ENCODE measurements at regions not wholly inside any gene's neighbourhood (a gene's known extent, or its start where the extent isn't known, plus 50 kb on each side); places are given as distances from the start of the nearest gene placed in this dataset.

- no peaks in the 10 kb centered on the region for H3K79me2 ChIP-seq (ENCODE audit: insufficient read depth, low read length)
- ChIA-PET RAD21 (ENCODE audit: low non-redundant PET in 1 of 2, low total read pairs in 2 of 2, uncharacterized antibody in 2 of 2, unreplicated experiment in 2 of 2) (no interaction called here), CTCF (no interaction called here), POLR2A (no interaction called here)
- H2AFZ ChIP-seq (ENCODE audit: low read depth, low read length, poor library complexity, severe bottlenecking): no peak overlapping the region
- no peaks in the 10 kb centered on the region for H3K36me3 ChIP-seq (ENCODE audit: control insufficient read depth in 1 of 2, insufficient read depth in 2 of 2, low read length in 2 of 2)
- no peak overlapping the region for H3K4me2 ChIP-seq (ENCODE audit: low read length)
- no peaks in the 10 kb centered on the region for H3K27me3 ChIP-seq (ENCODE audit: insufficient read depth, low read length)
- BruUV-seq (replicated peaks): no TSS peak
- no peak overlapping the region for H3K27ac ChIP-seq (ENCODE audit: low read depth, low read length)
- ATAC-seq: no peak
- no peaks in the 10 kb centered on the region for H3K4me1 ChIP-seq (ENCODE audit: control insufficient read depth in 1 of 2, insufficient read depth in 2 of 2, low read length in 2 of 2)
- no peak overlapping the region for H3K9ac ChIP-seq (ENCODE audit: low read length)
- DNase-seq (ENCODE audit: low read depth, low spot score): no peak
- no peaks in the 10 kb centered on the region for H3K9me2 ChIP-seq (ENCODE audit: insufficient read depth)
- no peaks in the 10 kb centered on the region for H4K20me1 ChIP-seq (ENCODE audit: insufficient read depth)
- peaks cover 0 to 6% of the 10 kb centered on the region in 2 experiments for H3K9me3 ChIP-seq (ENCODE audit: control insufficient read depth in 1 of 2, insufficient read depth in 1 of 2, low read depth in 1 of 2, low read length in 2 of 2)
- no peak for TF ChIP-seq CEBPB (IDR thresholded peaks at IDR 0.05; ENCODE audit: low read depth)
- no peak overlapping the region for H3K4me3 ChIP-seq (replicated peaks in 1 of 2; ENCODE audit: low read depth in 1 of 2, low read length in 2 of 2)
- intact Hi-C loops (cut with micrococcal nuclease): no loop called here
Observed at GRCh38 chr18:66792466-66792865, 188.6 kb upstream of the CDH19 start.

GRCh38 chr18:66780609-66781008 is 176.7 kb upstream of the CDH19 start:
- POLR2A ChIA-PET: no interaction called here
- Histone ChIP-seq H3K4me1 (ENCODE audit: control insufficient read depth in 1 of 2, insufficient read depth in 2 of 2, low read length in 2 of 2) (no peaks in the 10 kb centered on the region), H3K27me3 (ENCODE audit: insufficient read depth, low read length) (no peaks in the 10 kb centered on the region), H3K9me3 (ENCODE audit: control insufficient read depth in 1 of 2, insufficient read depth in 1 of 2, low read depth in 1 of 2, low read length in 2 of 2) (peaks cover 7 to 26% of the 10 kb centered on the region in 2 experiments; a peak in 2 of 4 replicates), H3K27ac (ENCODE audit: low read depth, low read length) (no peak overlapping the region), H3K4me2 (ENCODE audit: low read length) (no peak overlapping the region), H3K36me3 (ENCODE audit: control insufficient read depth in 1 of 2, insufficient read depth in 2 of 2, low read length in 2 of 2) (no peaks in the 10 kb centered on the region), H2AFZ (ENCODE audit: low read depth, low read length, poor library complexity, severe bottlenecking) (no peak overlapping the region), H4K20me1 (ENCODE audit: insufficient read depth) (no peaks in the 10 kb centered on the region), H3K9ac (ENCODE audit: low read length) (no peak overlapping the region), H3K79me2 (ENCODE audit: insufficient read depth, low read length) (no peaks in the 10 kb centered on the region), H3K9me2 (ENCODE audit: insufficient read depth) (no peaks in the 10 kb centered on the region), H3K4me3 (replicated peaks in 1 of 2; ENCODE audit: low read depth in 1 of 2, low read length in 2 of 2) (no peak overlapping the region)
- no TSS peak for BruUV-seq (replicated peaks)
- RAD21 ChIA-PET (ENCODE audit: low non-redundant PET in 1 of 2, low total read pairs in 2 of 2, uncharacterized antibody in 2 of 2, unreplicated experiment in 2 of 2): no interaction called here
- intact Hi-C loops (cut with micrococcal nuclease): no loop called here
- no peak for DNase-seq (ENCODE audit: low read depth, low spot score)
- TF ChIP-seq MAX (IDR thresholded peaks at IDR 0.05) (no peak), ELF1 (IDR thresholded peaks at IDR 0.05; ENCODE audit: borderline replicate concordance, low read depth) (no peak), EZH2phosphoT487 (IDR thresholded peaks at IDR 0.05; ENCODE audit: borderline replicate concordance) (no peak), POLR2A (IDR thresholded peaks at IDR 0.05; ENCODE audit: borderline replicate concordance, extremely low read depth, insufficient read depth, insufficient read length) (no peak), ZNF274 (IDR thresholded peaks at IDR 0.05; ENCODE audit: low read depth, low read length) (no peak), TCF7L2 (IDR thresholded peaks at IDR 0.05; ENCODE audit: borderline replicate concordance, extremely low read depth, insufficient read depth, insufficient read length) (no peak), REST (IDR thresholded peaks at IDR 0.05; ENCODE audit: low read depth) (no peak), ZBTB33 (IDR thresholded peaks at IDR 0.05; ENCODE audit: extremely low read depth, insufficient replicate concordance, low read length) (no peak), FOSL1 (IDR thresholded peaks at IDR 0.05; ENCODE audit: low read depth) (no peak), CTCF (IDR thresholded peaks at IDR 0.05 in 2 of 3, conservative IDR thresholded peaks at IDR 0.05 in 1 of 3; ENCODE audit: borderline replicate concordance in 1 of 3, insufficient read depth in 1 of 3, low read depth in 2 of 3, low read length in 2 of 3) (no peak)
- ATAC-seq: no peak
- CTCF ChIA-PET: no interaction called here

All from HCT116 (cell line).